DMS53 treated with DMSO at 0.1 percent for 48 hours (cell line): ENCODE measurements at regions not wholly inside any gene's neighbourhood (a gene's known extent, or its start where the extent isn't known, plus 50 kb on each side); places are given as distances from the start of the nearest gene placed in this dataset.

ENCODE experiments used
- DNase-seq: peaks from one replicate; lab custom pipeline; 2025; ENCODE audit not compliant: unreplicated experiment; lab: John Stamatoyannopoulos, UW

- no peak for DNase-seq
Observed at GRCh38 chr6:122524056-122524455, 52.4 kb upstream of the SERINC1 start.

GRCh38 chr6:122530440-122531046, 58.9 kb upstream of the SERINC1 start:
- peak; percentile 70 for DNase-seq

GRCh38 chr6:122548281-122548680, 61.9 kb upstream of the PKIB start:
- peak; percentile 20 for DNase-seq

GRCh38 chr6:122548820-122549219, 61.4 kb upstream of the PKIB start:
- DNase-seq: no peak

- no peak for DNase-seq
Observed at GRCh38 chr6:122553697-122554096, 56.5 kb upstream of the PKIB start.

GRCh38 chr6:122555561-122555960, 54.6 kb upstream of the PKIB start:
- DNase-seq: no peak

- peak; percentile 7 for DNase-seq
Observed at GRCh38 chr6:122558080-122558479, 52.1 kb upstream of the PKIB start.
